HG03575 (cell line): ENCODE measurements at regions not wholly inside any gene's neighbourhood (a gene's known extent, or its start where the extent isn't known, plus 50 kb on each side); places are given as distances from the start of the nearest gene placed in this dataset.

Source experiments
- ATAC-seq: cut with Tn5 transposase; IDR thresholded peaks from one replicate; pipeline ENCODE4 v1.9.1; 2021; ENCODE audit not compliant: unreplicated experiment, insufficient number of reproducible peaks, low FRiP score; ENCODE audit errors: extremely low read depth

- ATAC-seq, result no peak
Observed at GRCh38 chr2:180677200-180677599, 303.2 kb upstream of the UBE2E3 start.

- ATAC-seq, result no peak
Observed at GRCh38 chr2:180676520-180677025, 303.8 kb upstream of the UBE2E3 start.

- no peak for ATAC-seq
Observed at GRCh38 chr2:180675170-180675569, 305.2 kb upstream of the UBE2E3 start.

GRCh38 chr2:180672377-180672776 is 308.0 kb upstream of the UBE2E3 start:
- no peak for ATAC-seq

GRCh38 chr2:180670302-180671003 is 310.0 kb upstream of the UBE2E3 start:
- ATAC-seq, result no peak

GRCh38 chr2:180669016-180669415 is 311.4 kb upstream of the UBE2E3 start:
- ATAC-seq, result no peak

- no peak for ATAC-seq
Observed at GRCh38 chr2:180664507-180664906, 315.9 kb upstream of the UBE2E3 start.

GRCh38 chr2:180662941-180663471 is 317.4 kb upstream of the UBE2E3 start:
- no peak for ATAC-seq

GRCh38 chr2:180662521-180662920 is 317.9 kb upstream of the UBE2E3 start:
- no peak for ATAC-seq

GRCh38 chr2:180661686-180662030 is 318.7 kb upstream of the UBE2E3 start:
- no peak for ATAC-seq

- ATAC-seq, result no peak
Observed at GRCh38 chr2:180660881-180661685, 319.3 kb upstream of the UBE2E3 start.

- ATAC-seq, result no peak
Observed at GRCh38 chr2:180660207-180660606, 320.2 kb upstream of the UBE2E3 start.

- ATAC-seq, result no peak
Observed at GRCh38 chr2:180657054-180657453, 323.4 kb upstream of the UBE2E3 start.

GRCh38 chr2:180656455-180656847 is 324.0 kb upstream of the UBE2E3 start:
- ATAC-seq, result no peak

- ATAC-seq, result no peak
Observed at GRCh38 chr2:180655842-180656454, 324.5 kb upstream of the UBE2E3 start.

- ATAC-seq, result no peak
Observed at GRCh38 chr2:180655393-180655792, 325.0 kb upstream of the UBE2E3 start.

GRCh38 chr2:180653481-180653880 is 326.9 kb upstream of the UBE2E3 start:
- ATAC-seq, result no peak

GRCh38 chr2:180652794-180653193 is 327.6 kb upstream of the UBE2E3 start:
- no peak for ATAC-seq

GRCh38 chr2:180651596-180651995 is 328.8 kb upstream of the UBE2E3 start:
- no peak for ATAC-seq

- ATAC-seq, result no peak
Observed at GRCh38 chr2:180647621-180648020, 332.8 kb upstream of the UBE2E3 start.
